GM18499 (cell line): ENCODE measurements at regions not wholly inside any gene's neighbourhood (a gene's known extent, or its start where the extent isn't known, plus 50 kb on each side); places are given as distances from the start of the nearest gene placed in this dataset.
"Not testable (repeated sequence)": the region's sequence is repeated elsewhere in the genome, so short reads cannot be mapped to it uniquely, and the experiment has no call there.

Source experiments
- ATAC-seq: cut with Tn5 transposase; IDR thresholded peaks from one replicate; pipeline ENCODE4 v1.9.1; 2021; ENCODE audit warnings: moderate number of reproducible peaks; ENCODE audit not compliant: insufficient read depth, unreplicated experiment

GRCh38 chr9:108040783-108041182 lies 551.2 kb upstream of the KLF4 start:
- ATAC-seq = no peak

DNA sequence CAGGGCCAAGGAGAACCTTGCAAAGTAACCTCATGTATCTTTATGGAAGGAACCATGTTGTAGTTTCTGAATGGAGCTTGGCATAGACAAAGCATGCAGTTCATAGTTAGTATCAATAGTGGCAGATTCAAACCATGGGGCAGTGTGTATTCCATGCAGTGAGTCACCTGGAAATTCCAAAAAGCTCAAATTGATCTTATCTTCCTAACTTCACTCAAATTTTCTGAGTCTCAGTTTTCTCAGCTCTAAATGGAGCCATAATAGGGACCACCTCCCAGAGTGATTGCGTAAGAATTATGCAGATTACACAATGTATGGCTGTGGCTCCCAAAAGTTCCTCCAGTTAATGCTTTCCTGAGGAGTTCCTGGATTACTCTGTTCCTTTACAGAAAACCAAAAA lies 549.9 kb upstream of the KLF4 start:
- no peak for ATAC-seq

GRCh38 chr9:108039012-108039411 lies 549.4 kb upstream of the KLF4 start:
- ATAC-seq = no peak

- ATAC-seq = no peak
Measured at GRCh38 chr9:108035487-108035886, 545.9 kb upstream of the KLF4 start.

GRCh38 chr9:108033976-108034964 lies 544.7 kb upstream of the KLF4 start:
- no peak for ATAC-seq

- ATAC-seq = not testable (repeated sequence)
Measured at GRCh38 chr9:108032079-108032478, 542.5 kb upstream of the KLF4 start.

DNA sequence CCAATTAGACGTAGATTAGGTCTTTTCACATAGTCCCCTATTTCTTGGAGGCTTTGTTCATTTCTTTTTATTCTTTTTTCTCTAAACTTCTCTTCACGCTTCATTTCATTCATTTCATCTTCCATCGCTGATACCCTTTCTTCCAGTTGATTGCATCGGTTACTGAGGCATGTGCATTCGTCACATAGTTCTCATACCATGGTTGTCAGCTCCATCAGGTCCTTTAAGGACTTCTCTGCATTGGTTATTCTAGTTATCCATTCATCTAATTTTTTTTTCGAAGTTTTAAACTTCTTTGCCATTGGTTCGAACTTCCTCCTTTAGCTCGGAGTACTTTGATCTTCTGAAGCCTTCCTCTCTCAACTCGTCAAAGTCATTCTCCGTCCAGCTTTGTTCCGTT lies 541.7 kb upstream of the KLF4 start:
- not testable (repeated sequence) for ATAC-seq

DNA sequence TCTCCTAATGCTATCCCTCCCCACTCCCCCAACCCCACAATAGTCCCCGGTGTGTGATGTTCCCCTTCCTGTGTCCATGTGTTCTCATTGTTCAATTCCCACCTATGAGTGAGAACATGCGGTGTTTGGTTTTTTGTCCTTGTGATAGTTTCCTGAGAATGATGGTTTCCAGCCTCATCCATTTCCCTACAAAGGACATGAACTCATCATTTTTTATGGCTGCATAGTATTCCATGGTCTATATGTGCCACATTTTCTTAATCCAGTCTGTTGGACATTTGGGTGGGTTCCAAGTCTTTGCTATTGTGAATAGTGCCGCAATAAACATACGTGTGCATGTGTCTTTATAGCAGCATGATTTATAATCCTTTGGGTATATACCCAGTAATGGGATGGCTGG lies 537.1 kb upstream of the KLF4 start:
- not testable (repeated sequence) for ATAC-seq

- ATAC-seq = no peak
Measured at GRCh38 chr9:108024604-108025003, 535.0 kb upstream of the KLF4 start.

DNA sequence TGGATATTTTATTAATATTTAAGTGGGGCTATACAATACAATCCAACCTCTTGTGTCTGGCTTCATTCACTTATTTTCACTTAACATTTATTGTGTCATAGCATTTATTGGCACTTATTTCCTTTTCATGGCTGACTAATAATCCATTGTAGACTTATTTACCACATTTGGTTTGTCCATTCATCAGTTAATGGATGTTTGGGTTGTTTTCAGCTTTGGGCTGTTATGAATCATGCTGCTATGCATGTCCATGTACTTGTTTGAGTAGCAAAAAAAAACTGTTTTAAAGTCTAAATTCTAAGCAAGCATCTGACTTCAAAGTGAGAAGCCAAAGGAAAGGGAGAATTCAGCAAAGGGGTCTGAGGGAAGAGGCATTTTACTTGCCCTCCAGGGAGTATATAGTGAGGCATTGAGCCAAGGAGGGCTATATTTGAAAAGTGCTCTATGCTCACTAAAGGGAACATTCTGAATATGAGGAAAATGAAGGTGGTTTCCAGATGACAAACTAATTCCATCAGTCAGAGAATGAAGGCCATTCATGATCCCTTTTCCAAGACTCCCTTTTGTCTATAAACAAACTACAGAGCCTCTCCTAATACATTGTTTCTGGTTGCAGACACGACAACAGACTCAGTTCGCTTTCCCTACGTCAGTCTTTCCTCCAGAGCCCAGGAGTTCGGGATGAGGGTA lies 532.8 kb upstream of the KLF4 start:
- ATAC-seq = no peak

DNA sequence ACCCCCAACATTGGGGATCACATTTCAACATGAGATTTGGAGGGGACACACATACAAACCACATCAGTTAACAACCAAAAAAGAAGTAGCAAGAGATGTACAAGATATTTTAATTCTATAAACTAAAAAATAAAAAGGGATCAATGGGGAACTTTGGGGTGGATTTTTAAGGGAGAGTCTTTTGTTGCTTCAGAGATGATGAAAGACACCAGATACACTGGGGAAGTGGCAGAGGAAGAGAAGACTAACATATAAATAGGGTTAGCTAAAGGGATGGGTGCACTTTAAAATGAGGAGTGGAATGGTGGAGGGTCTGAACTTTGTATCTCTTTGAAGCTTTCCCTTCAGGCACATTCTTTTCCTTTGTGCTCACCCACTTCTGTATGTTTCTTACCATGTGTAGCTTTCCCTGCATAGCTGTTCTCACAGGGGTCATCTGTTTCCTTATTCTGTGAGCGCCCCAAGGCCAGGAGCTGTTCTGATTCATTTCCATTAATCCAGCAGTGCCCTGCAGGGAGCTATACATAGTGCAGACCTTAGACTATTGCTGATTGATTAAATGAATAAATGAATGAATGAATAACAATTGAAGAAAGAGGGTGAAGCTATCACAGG lies 531.6 kb upstream of the KLF4 start:
- no peak for ATAC-seq

GRCh38 chr9:108019821-108020220 lies 530.3 kb upstream of the KLF4 start:
- no peak for ATAC-seq

GRCh38 chr9:108017671-108018070 lies 528.1 kb upstream of the KLF4 start:
- ATAC-seq = no peak

DNA sequence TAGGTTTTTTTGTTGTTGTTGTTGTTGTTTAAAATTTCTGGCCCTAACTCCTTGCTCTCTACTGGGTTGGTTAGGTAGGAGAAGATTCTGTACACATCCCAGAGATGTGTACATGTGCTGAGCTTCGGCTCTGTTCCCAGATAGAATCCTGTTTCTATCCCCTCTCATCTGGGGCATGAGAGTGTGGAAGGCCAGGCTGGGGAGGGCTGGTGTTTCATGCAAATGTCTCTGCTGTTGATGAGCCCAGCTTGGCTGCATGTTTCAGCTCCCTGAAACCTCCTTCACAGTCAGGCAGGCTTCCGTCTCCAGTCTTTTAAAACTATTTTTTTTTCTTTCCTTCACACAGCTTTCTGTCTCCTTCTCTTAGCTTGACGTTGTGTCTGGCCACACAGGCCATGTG lies 526.9 kb upstream of the KLF4 start:
- no peak for ATAC-seq

GRCh38 chr9:108015690-108016089 lies 526.1 kb upstream of the KLF4 start:
- ATAC-seq = no peak

DNA sequence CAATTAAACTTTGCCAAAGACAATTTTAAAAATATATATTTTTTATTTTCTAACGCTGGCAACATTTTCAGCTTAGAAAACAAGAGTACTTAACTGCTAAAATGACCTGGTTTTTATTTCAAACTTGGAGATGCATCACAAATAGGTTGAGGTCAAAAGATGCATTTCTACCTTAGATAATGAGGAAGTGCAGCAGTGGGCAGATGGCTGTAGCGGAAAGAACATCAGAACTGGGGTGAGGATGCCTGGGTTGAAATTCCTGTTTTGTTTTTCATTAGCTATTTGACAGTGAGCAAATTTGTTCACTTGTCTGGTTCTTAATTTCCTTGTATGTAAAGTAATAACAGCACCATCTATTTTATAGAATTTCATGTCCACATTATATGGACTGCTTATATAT lies 524.8 kb upstream of the KLF4 start:
- no peak for ATAC-seq

- ATAC-seq = no peak
Measured at GRCh38 chr9:108012886-108013665, 523.5 kb upstream of the KLF4 start.

DNA sequence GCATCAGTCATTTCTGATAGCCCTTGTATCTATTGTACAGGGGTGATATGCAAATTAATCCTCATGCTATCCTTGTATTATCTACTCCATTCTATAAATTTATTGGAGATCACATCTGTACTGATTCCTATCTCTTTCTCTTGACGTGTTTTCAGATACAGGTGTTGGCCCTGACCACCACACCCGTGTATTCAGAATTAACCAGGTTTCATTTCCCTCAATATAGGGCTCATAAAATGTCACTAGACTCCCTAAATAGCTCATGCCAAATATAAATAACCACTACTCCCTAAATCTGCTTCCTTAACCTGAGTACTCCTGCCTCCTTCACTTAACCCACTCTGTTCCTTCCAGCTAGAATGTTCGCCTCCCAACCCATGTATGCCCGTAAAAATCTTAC lies 522.8 kb upstream of the KLF4 start:
- no peak for ATAC-seq

GRCh38 chr9:108003526-108003925 lies 514.0 kb upstream of the KLF4 start:
- no peak for ATAC-seq

GRCh38 chr9:108002371-108002956 lies 512.9 kb upstream of the KLF4 start:
- no peak for ATAC-seq
